GM12878 (cell line): ENCODE measurements at regions not wholly inside any gene's neighbourhood (a gene's known extent, or its start where the extent isn't known, plus 50 kb on each side); places are given as distances from the start of the nearest gene placed in this dataset.

Experiments used
- CREB1 ChIP-seq: IDR thresholded peaks from 2 replicates; pipeline ENCODE4 v1.6.1; 2012; ENCODE audit warnings: low read depth, mild to moderate bottlenecking, inconsistent platforms
- MAX ChIP-seq: IDR thresholded peaks from 2 replicates; pipeline ENCODE4 v1.6.1; 2012; ENCODE audit warnings: low read depth, low read length, improper control_type of control experiment
- NR2F1 ChIP-seq: fragments of 450-650 bp; conservative IDR thresholded peaks from 2 replicates; pipeline ENCODE4 v1.6.1; 2017; ENCODE audit warnings: mild to moderate bottlenecking
- POLR2A ChIP-seq: IDR thresholded peaks from 2 replicates; pipeline ENCODE4 v1.6.1; 2011; ENCODE audit warnings: low read depth, mild to moderate bottlenecking, low read length
- SIX5 ChIP-seq: IDR thresholded peaks from 2 replicates; pipeline ENCODE4 v1.6.1; 2011; ENCODE audit warnings: mild to moderate bottlenecking, low read depth, low read length, moderate library complexity; ENCODE audit not compliant: severe bottlenecking
- SREBF1 ChIP-seq: IDR thresholded peaks from 2 replicates; pipeline ENCODE4 v1.6.1; 2012; ENCODE audit warnings: mild to moderate bottlenecking, low read length
- YBX1 ChIP-seq: fragments of 450-650 bp; IDR thresholded peaks from 2 replicates; pipeline ENCODE4 v1.6.1; 2016; ENCODE audit warnings: antibody characterized with exemption
- ZNF687 ChIP-seq: fragments of 450-650 bp; IDR thresholded peaks from 2 replicates; pipeline ENCODE4 v1.6.1; 2017; ENCODE audit warnings: mild to moderate bottlenecking, moderate library complexity

GRCh38 chr12:102533483-102534215 lies 53.3 kb upstream of the IGF1 start:
- TF ChIP-seq CREB1 (no peak), NR2F1 (no peak), POLR2A (no peak), YBX1 (no peak), SREBF1 (no peak), ZNF687 (no peak), SIX5 (no peak), MAX (no peak)
